HEK293 (cell line): ENCODE measurements at regions not wholly inside any gene's neighbourhood (a gene's known extent, or its start where the extent isn't known, plus 50 kb on each side); places are given as distances from the start of the nearest gene placed in this dataset.

Experiments used
- CTCF ChIA-PET: fragments of 350-600 bp; formaldehyde crosslinking; extraction: SDS; loops from one replicate; lab custom pipeline; 2021; ENCODE audit warnings: antibody characterized with exemption; lab: Yijun Ruan, JAX
- POLR2A ChIA-PET: fragments of 300-600 bp; formaldehyde crosslinking; extraction: SDS; loops from one replicate; lab custom pipeline; 2020; ENCODE audit warnings: antibody characterized with exemption, inconsistent platforms; lab: Yijun Ruan, JAX
- H3K27ac ChIP-seq: fragments of 200-500 bp; sonication (Bioruptor generic); 2 replicates; pipeline ENCODE4 v1.5.1; 2014; ENCODE audit warnings: low read depth, low read length, control low read depth, inconsistent platforms; ENCODE audit errors: extremely low read depth
- H3K36me3 ChIP-seq, 2 experiments: fragments of 200-500 bp in 1 of 2; sonication (Bioruptor generic) in 1 of 2; 1 replicate in 1 of 2; 2 replicates in 1 of 2; pipeline ENCODE4 v1.5.1; 2014 to 2017; ENCODE audit warnings: inconsistent platforms in 2 of 2, low read length in 2 of 2; ENCODE audit not compliant: control insufficient read depth in 2 of 2, insufficient read depth in 1 of 2
- H3K4me1 ChIP-seq: fragments of 200-500 bp; sonication (Bioruptor generic); 2 replicates; pipeline ENCODE4 v1.5.1; 2014; ENCODE audit warnings: mild to moderate bottlenecking, low read length, inconsistent platforms; ENCODE audit not compliant: control insufficient read depth, insufficient read depth
- H3K4me3 ChIP-seq: 2 replicates; pipeline ENCODE4 v1.5.1; 2011; ENCODE audit warnings: low read depth, mild to moderate bottlenecking, control low read depth, low read length, moderate library complexity
- H3K9me3 ChIP-seq: fragments of 200-500 bp; sonication (Bioruptor generic); 2 replicates; pipeline ENCODE4 v1.5.1; 2014; ENCODE audit warnings: low read depth, low read length, inconsistent platforms; ENCODE audit not compliant: control insufficient read depth, insufficient read depth
- EGR2 ChIP-seq: fragments of 450-650 bp; formaldehyde crosslinking; IDR thresholded peaks from 2 replicates; pipeline ENCODE4 v1.5.1; 2016; ENCODE audit warnings: low read depth, missing biosample characterization, missing genetic modification characterization
- HOXD13 ChIP-seq: sonication (generic); formaldehyde crosslinking; IDR thresholded peaks from 2 replicates; pipeline ENCODE4 v1.8.0; 2022; ENCODE audit warnings: missing genetic modification reagents, borderline replicate concordance
- PBX3 ChIP-seq: sonication (generic); formaldehyde crosslinking; IDR thresholded peaks from 2 replicates; pipeline ENCODE4 v1.8.1; 2022; ENCODE audit warnings: mild to moderate bottlenecking, moderate library complexity, missing genetic modification reagents
- REST ChIP-seq: fragments of 450-650 bp; formaldehyde crosslinking; IDR thresholded peaks from 2 replicates; pipeline ENCODE4 v1.5.1; 2016; ENCODE audit warnings: missing biosample characterization, missing genetic modification characterization
- SALL2 ChIP-seq: fragments of 450-650 bp; formaldehyde crosslinking; IDR thresholded peaks from 2 replicates; pipeline ENCODE4 v1.5.0; 2017; ENCODE audit warnings: missing biosample characterization, mild to moderate bottlenecking, missing genetic modification characterization, borderline replicate concordance
- YY1 ChIP-seq: fragments of 450-650 bp; formaldehyde crosslinking; IDR thresholded peaks from 2 replicates; pipeline ENCODE4 v1.5.1; 2018; ENCODE audit warnings: missing biosample characterization, missing genetic modification characterization
- ZBTB1 ChIP-seq: fragments of 450-650 bp; formaldehyde crosslinking; IDR thresholded peaks from 2 replicates; pipeline ENCODE4 v1.5.1; 2016; ENCODE audit warnings: missing biosample characterization, missing genetic modification characterization
- ZBTB17 ChIP-seq: fragments of 450-650 bp; formaldehyde crosslinking; IDR thresholded peaks from 2 replicates; pipeline ENCODE4 v1.5.1; 2016; ENCODE audit warnings: missing biosample characterization, missing genetic modification characterization
- ZFHX2 ChIP-seq: fragments of 450-650 bp; formaldehyde crosslinking; conservative IDR thresholded peaks from 2 replicates; pipeline ENCODE4 v1.5.1; 2016; ENCODE audit warnings: missing biosample characterization, missing genetic modification characterization
- ZNF121 ChIP-seq: fragments of 450-650 bp; formaldehyde crosslinking; IDR thresholded peaks from 2 replicates; pipeline ENCODE4 v1.5.1; 2016; ENCODE audit warnings: missing biosample characterization, missing genetic modification characterization
- ZNF157 ChIP-seq: fragments of 450-650 bp; formaldehyde crosslinking; IDR thresholded peaks from 2 replicates; pipeline ENCODE4 v1.5.1; 2016; ENCODE audit warnings: missing biosample characterization, missing genetic modification characterization
- ZNF280D ChIP-seq: fragments of 450-650 bp; formaldehyde crosslinking; IDR thresholded peaks from 2 replicates; pipeline ENCODE4 v1.5.1; 2016; ENCODE audit warnings: missing biosample characterization, missing genetic modification characterization
- ZNF404 ChIP-seq: fragments of 450-650 bp; formaldehyde crosslinking; IDR thresholded peaks from 2 replicates; pipeline ENCODE4 v1.5.1; 2017; ENCODE audit warnings: missing biosample characterization, missing genetic modification characterization
- ZNF423 ChIP-seq: fragments of 450-650 bp; formaldehyde crosslinking; IDR thresholded peaks from 2 replicates; pipeline ENCODE4 v1.5.1; 2016; ENCODE audit warnings: missing biosample characterization, missing genetic modification characterization
- ZNF701 ChIP-seq: fragments of 450-650 bp; formaldehyde crosslinking; IDR thresholded peaks from 2 replicates; pipeline ENCODE4 v1.5.1; 2016; ENCODE audit warnings: missing biosample characterization, missing genetic modification characterization
- ZNF776 ChIP-seq: fragments of 450-650 bp; formaldehyde crosslinking; IDR thresholded peaks from 2 replicates; pipeline ENCODE4 v1.5.0; 2017; ENCODE audit warnings: missing biosample characterization, missing genetic modification characterization, borderline replicate concordance
- ZSCAN5A ChIP-seq: fragments of 450-650 bp; formaldehyde crosslinking; IDR thresholded peaks from 2 replicates; pipeline ENCODE4 v1.5.1; 2016; ENCODE audit warnings: missing biosample characterization, missing genetic modification characterization

GRCh38 chr19:7415163-7415856 lies 66.6 kb downstream of the ARHGEF18 start (continued):
- TF ChIP-seq ZNF280D (tag by site-specific recombination) (no peak), ZFHX2 (tag by site-specific recombination) (0 out of 2 replicates have a peak, but pooled peaks have one; percentile 36), EGR2 (tag by site-specific recombination) (peak; percentile 27; the same call in 1 of the 2 replicates)

GRCh38 chr19:7415857-7416371 lies 67.2 kb downstream of the ARHGEF18 start:
- no peak for TF ChIP-seq HOXD13 (CRISPR knock-in tag)
- TF ChIP-seq ZNF121 (tag by site-specific recombination), result peak; percentile 95
- CTCF ChIA-PET, result interaction anchor here (0.6 to 1.0 kb wide), 3 partner anchors 61 to 318 kb away, joined by 3 to 5 read pairs (median 3); no protein-coding TSS in a partner anchor
- Histone ChIP-seq H3K9me3 (no peaks in the 10 kb centered on the region), H3K36me3 (no peaks in the 10 kb centered on the region; a peak in 1 of 3 replicates), H3K4me3 (no peak overlapping the region), H3K4me1 (peaks cover 6% of the 10 kb centered on the region), H3K27ac (0 out of 2 replicates have a peak overlapping the region, but pooled peaks have one; percentile 10)
- POLR2A ChIA-PET, result interaction anchor here (0.5 kb wide), 1 partner anchor 91 kb away, joined by 3 read pairs; no protein-coding TSS in a partner anchor

GRCh38 chr19:7417671-7418324 lies 69.1 kb downstream of the ARHGEF18 start:
- ChIA-PET POLR2A (no interaction called here), CTCF (no interaction called here)
- Histone ChIP-seq H3K36me3 (peaks cover 0 to 3% of the 10 kb centered on the region in 2 experiments; a peak in 2 of 3 replicates), H3K4me3 (no peak overlapping the region), H3K27ac (no peak overlapping the region), H3K9me3 (no peaks in the 10 kb centered on the region), H3K4me1 (peaks cover 6% of the 10 kb centered on the region)
- TF ChIP-seq YY1, result no peak
- peak; percentile 35 for TF ChIP-seq EGR2 (tag by site-specific recombination)
- no peak for TF ChIP-seq SALL2 (tag by site-specific recombination)
- TF ChIP-seq, all 188 proteins: peak for 1

GRCh38 chr19:7418596-7418995 lies 69.9 kb downstream of the ARHGEF18 start:
- H3K36me3 ChIP-seq, result peaks cover 0 to 3% of the 10 kb centered on the region in 2 experiments; a peak in 2 of 3 replicates
- H3K27ac ChIP-seq, result no peak overlapping the region
- H3K9me3 ChIP-seq, result no peaks in the 10 kb centered on the region
- H3K4me1 ChIP-seq, result peaks cover 6% of the 10 kb centered on the region
- H3K4me3 ChIP-seq, result no peak overlapping the region
- CTCF ChIA-PET, result no interaction called here
- POLR2A ChIA-PET, result no interaction called here
- no peak for TF ChIP-seq REST
- no peak for TF ChIP-seq ZNF776 (tag by site-specific recombination)
- no peak for TF ChIP-seq ZBTB17
- no peak for TF ChIP-seq ZNF423 (tag by site-specific recombination)
- no peak for TF ChIP-seq ZBTB1 (tag by site-specific recombination)
- no peak for TF ChIP-seq ZNF404 (tag by site-specific recombination)
- TF ChIP-seq ZNF701 (tag by site-specific recombination), result no peak
- no peak for TF ChIP-seq ZSCAN5A (tag by site-specific recombination)
- TF ChIP-seq ZNF157 (tag by site-specific recombination), result no peak
- TF ChIP-seq PBX3, result no peak
